ENCODE measurements at regions not wholly inside any gene's neighbourhood (a gene's known extent, or its start where the extent isn't known, plus 50 kb on each side); places are given as distances from the start of the nearest gene placed in this dataset.

DNA sequence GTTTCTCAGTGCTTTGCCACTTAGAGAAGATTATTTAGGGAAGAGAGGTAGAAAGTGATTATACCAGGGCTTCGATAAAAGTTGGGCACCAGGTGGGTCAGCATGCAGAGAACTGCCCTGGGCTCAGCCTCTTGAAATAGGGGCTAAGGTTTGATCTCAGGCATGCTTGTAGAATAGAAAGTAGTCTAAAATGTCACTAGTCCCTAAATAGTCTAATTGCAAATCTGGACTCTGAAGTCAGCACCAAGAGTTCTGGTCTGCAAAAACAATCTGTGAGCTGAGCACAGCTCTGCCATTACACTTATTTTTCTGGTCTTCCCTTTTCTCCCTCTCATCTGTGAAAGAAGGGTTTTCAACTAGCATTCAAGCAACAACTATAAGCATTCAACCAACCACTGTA lies 248.0 kb downstream of the SMARCA2 start (continued):
- TF ChIP-seq, protein P1, sequence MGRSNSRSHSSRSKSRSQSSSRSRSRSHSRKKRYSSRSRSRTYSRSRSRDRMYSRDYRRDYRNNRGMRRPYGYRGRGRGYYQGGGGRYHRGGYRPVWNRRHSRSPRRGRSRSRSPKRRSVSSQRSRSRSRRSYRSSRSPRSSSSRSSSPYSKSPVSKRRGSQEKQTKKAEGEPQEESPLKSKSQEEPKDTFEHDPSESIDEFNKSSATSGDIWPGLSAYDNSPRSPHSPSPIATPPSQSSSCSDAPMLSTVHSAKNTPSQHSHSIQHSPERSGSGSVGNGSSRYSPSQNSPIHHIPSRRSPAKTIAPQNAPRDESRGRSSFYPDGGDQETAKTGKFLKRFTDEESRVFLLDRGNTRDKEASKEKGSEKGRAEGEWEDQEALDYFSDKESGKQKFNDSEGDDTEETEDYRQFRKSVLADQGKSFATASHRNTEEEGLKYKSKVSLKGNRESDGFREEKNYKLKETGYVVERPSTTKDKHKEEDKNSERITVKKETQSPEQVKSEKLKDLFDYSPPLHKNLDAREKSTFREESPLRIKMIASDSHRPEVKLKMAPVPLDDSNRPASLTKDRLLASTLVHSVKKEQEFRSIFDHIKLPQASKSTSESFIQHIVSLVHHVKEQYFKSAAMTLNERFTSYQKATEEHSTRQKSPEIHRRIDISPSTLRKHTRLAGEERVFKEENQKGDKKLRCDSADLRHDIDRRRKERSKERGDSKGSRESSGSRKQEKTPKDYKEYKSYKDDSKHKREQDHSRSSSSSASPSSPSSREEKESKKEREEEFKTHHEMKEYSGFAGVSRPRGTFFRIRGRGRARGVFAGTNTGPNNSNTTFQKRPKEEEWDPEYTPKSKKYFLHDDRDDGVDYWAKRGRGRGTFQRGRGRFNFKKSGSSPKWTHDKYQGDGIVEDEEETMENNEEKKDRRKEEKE (IDR thresholded peaks at IDR 0.05): no peak
- TF ChIP-seq NR2F2 (IDR thresholded peaks at IDR 0.05; ENCODE audit: borderline replicate concordance, low read depth) (no peak), NFE2 (CRISPR knock-in tag; IDR thresholded peaks at IDR 0.05) (no peak)

- DNase-seq (ENCODE audit: low spot score) (no peak), ATAC-seq (no peak), FAIRE-seq (no peak)
- ChIA-PET CTCF (ENCODE audit: low intra/inter-chr PET ratio, low total read pairs) (no interaction called here), POLR2A (no interaction called here)
- no peak for TF ChIP-seq NONO (IDR thresholded peaks at IDR 0.05)
- TF ChIP-seq NONO (CRISPR knock-in tag; conservative IDR thresholded peaks at IDR 0.05): no peak
- TF ChIP-seq, protein P2, sequence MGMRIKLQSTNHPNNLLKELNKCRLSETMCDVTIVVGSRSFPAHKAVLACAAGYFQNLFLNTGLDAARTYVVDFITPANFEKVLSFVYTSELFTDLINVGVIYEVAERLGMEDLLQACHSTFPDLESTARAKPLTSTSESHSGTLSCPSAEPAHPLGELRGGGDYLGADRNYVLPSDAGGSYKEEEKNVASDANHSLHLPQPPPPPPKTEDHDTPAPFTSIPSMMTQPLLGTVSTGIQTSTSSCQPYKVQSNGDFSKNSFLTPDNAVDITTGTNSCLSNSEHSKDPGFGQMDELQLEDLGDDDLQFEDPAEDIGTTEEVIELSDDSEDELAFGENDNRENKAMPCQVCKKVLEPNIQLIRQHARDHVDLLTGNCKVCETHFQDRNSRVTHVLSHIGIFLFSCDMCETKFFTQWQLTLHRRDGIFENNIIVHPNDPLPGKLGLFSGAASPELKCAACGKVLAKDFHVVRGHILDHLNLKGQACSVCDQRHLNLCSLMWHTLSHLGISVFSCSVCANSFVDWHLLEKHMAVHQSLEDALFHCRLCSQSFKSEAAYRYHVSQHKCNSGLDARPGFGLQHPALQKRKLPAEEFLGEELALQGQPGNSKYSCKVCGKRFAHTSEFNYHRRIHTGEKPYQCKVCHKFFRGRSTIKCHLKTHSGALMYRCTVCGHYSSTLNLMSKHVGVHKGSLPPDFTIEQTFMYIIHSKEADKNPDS (CRISPR knock-in tag; IDR thresholded peaks at IDR 0.05): no peak
- no peak for TF ChIP-seq NR2F6 (IDR thresholded peaks at IDR 0.05)
- TF ChIP-seq NR2F6 (CRISPR knock-in tag; IDR thresholded peaks at IDR 0.05): no peak
- Histone ChIP-seq H3K4me2 (ENCODE audit: low read depth, low read length) (no peak overlapping the region), H4K20me1 (ENCODE audit: insufficient read depth, low read length) (no peaks in the 10 kb centered on the region), H3K27ac (ENCODE audit: extremely low read length, insufficient read depth, low read length) (no peak overlapping the region), H3K9ac (ENCODE audit: insufficient read depth, low read depth, low read length) (no peak overlapping the region), H3K79me2 (ENCODE audit: insufficient read depth, low read length) (no peaks in the 10 kb centered on the region), H3K4me1 (ENCODE audit: insufficient read depth, low read length) (no peaks in the 10 kb centered on the region), H2AFZ (ENCODE audit: low read length) (no peak overlapping the region), H3K4me3 (replicated peaks in 1 of 3; ENCODE audit: insufficient read depth in 1 of 3, low read depth in 2 of 3, low read length in 3 of 3) (no peak overlapping the region), H3K36me3 (replicated peaks in 1 of 2; ENCODE audit: control insufficient read depth in 1 of 2, insufficient read depth in 2 of 2, low read length in 2 of 2) (no peaks in the 10 kb centered on the region), H3K9me3 (ENCODE audit: low read length) (no peaks in the 10 kb centered on the region), H3K27me3 (ENCODE audit: control insufficient read depth in 1 of 2, insufficient read depth in 2 of 2, low read length in 2 of 2) (no peaks in the 10 kb centered on the region; a peak in 2 of 5 replicates)
- 29% methylated on average over 3 of the region's 3 CpGs for WGBS (ENCODE audit: low lambda C conversion rate)
- intact Hi-C loops (cut with micrococcal nuclease; ENCODE audit: unreplicated experiment) (no loop called here), in situ Hi-C loops (cut with HindIII; ENCODE audit: extremely low pct_ligation_motif_present, low pct_unique_long_range_greater_than_20kb) (no loop called here)
- no TSS peak for BruUV-seq (replicated peaks)
Measured at GRCh38 chr9:2263665-2264064, 248.5 kb downstream of the SMARCA2 start.

Measured in HepG2 (cell line).